Suprapubic skin (tissue), 4 donors: ENCODE measurements at regions not wholly inside any gene's neighbourhood (a gene's known extent, or its start where the extent isn't known, plus 50 kb on each side); places are given as distances from the start of the nearest gene placed in this dataset.
A peak's percentile ranks its signal among the peaks of the same experiment; 100 is the strongest.

Source experiments
- DNase-seq, 2 donors: peaks; one replicate each; pipeline ENCODE4 v3.0.0-alpha.2; 2019; ENCODE audit warnings: low spot score in 2 of 2
- H3K27ac ChIP-seq: fragments of 200-600 bp; sonication (generic); one replicate; pipeline ENCODE4 v1.5.1; 2019
- H3K27me3 ChIP-seq: fragments of 200-600 bp; sonication (generic); one replicate; pipeline ENCODE4 v1.5.1; 2019
- H3K36me3 ChIP-seq: fragments of 200-600 bp; sonication (generic); one replicate; pipeline ENCODE4 v1.5.1; 2019
- H3K4me1 ChIP-seq: fragments of 200-600 bp; sonication (generic); one replicate; pipeline ENCODE4 v1.5.1; 2019
- H3K4me3 ChIP-seq: fragments of 200-600 bp; sonication (generic); one replicate; pipeline ENCODE4 v1.5.1; 2019; ENCODE audit warnings: mild to moderate bottlenecking
- H3K9me3 ChIP-seq: fragments of 200-600 bp; sonication (generic); one replicate; pipeline ENCODE4 v1.5.1; 2019
- EP300 ChIP-seq: sonication (generic); formaldehyde crosslinking; IDR thresholded peaks from one replicate; pipeline ENCODE4 v1.6.1; 2017; ENCODE audit warnings: antibody characterized with exemption
- POLR2A ChIP-seq, 2 donors: fragments of 450-650 bp; IDR thresholded peaks; one replicate each; pipeline ENCODE4 v1.6.1; 2017; ENCODE audit warnings: antibody characterized with exemption in 2 of 2, mild to moderate bottlenecking in 2 of 2, moderate library complexity in 2 of 2
- POLR2AphosphoS5 ChIP-seq, 3 donors: sonication (generic); formaldehyde crosslinking; IDR thresholded peaks; one replicate each; pipeline ENCODE4 v1.6.1; 2017; ENCODE audit warnings: antibody characterized with exemption in 3 of 3
- WGBS: methylation state at CpG from one replicate; pipeline ENCODE4 v1.1.5; 2018; 5-methylcytosine and 5-hydroxymethylcytosine counted together
- TF ChIP-seq, protein P1 (sequence below), 2 donors: fragments of 200-600 bp in 1 of 2; fragments of 450-650 bp in 1 of 2; sonication (generic) in 1 of 2; IDR thresholded peaks; one replicate each; pipeline ENCODE4 v1.5.1; 2016 to 2019; ENCODE audit warnings: antibody characterized with exemption in 2 of 2, mild to moderate bottlenecking in 1 of 2, moderate library complexity in 1 of 2

DNA sequence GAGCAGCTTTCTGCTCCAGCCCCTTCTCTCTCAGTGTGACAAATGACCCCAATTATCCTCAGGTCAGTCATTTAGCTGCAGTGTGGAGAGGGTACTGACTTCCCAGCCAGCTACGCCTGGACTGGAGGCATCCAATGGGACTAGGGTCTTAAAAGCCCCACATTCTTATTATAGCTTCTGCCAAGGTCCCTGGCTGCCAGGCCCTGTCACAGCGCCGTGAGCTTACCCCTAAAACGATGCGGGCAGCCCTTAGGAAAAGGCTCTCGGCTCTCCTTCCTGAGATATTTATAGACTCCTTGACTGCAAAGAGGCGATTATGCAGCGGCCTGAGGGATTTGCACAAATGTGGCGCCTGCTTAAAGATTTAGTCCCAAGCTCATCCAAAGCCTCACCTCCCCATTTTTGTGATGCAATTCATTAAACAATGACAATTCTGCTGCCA lies 69.2 kb upstream of the EDAR start:
- no peak for TF ChIP-seq POLR2A (IDR thresholded peaks at IDR 0.05)
- no peak for TF ChIP-seq EP300
- TF ChIP-seq POLR2AphosphoS5 (IDR thresholded peaks at IDR 0.05): no peak
- TF ChIP-seq, protein P1, sequence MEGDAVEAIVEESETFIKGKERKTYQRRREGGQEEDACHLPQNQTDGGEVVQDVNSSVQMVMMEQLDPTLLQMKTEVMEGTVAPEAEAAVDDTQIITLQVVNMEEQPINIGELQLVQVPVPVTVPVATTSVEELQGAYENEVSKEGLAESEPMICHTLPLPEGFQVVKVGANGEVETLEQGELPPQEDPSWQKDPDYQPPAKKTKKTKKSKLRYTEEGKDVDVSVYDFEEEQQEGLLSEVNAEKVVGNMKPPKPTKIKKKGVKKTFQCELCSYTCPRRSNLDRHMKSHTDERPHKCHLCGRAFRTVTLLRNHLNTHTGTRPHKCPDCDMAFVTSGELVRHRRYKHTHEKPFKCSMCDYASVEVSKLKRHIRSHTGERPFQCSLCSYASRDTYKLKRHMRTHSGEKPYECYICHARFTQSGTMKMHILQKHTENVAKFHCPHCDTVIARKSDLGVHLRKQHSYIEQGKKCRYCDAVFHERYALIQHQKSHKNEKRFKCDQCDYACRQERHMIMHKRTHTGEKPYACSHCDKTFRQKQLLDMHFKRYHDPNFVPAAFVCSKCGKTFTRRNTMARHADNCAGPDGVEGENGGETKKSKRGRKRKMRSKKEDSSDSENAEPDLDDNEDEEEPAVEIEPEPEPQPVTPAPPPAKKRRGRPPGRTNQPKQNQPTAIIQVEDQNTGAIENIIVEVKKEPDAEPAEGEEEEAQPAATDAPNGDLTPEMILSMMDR (IDR thresholded peaks at IDR 0.05): no peak
- H3K9me3 ChIP-seq: no peaks in the 10 kb centered on the region
- peaks cover 3% of the 10 kb centered on the region for H3K4me1 ChIP-seq
- peaks cover 15% of the 10 kb centered on the region for H3K27me3 ChIP-seq
- no peaks in the 10 kb centered on the region for H3K36me3 ChIP-seq
- 49% methylated on average over 6 of the region's 9 CpGs for WGBS
- peak in 1 of 2 donors; percentile 52 for DNase-seq
- no peak overlapping the region for H3K27ac ChIP-seq
- no peak overlapping the region for H3K4me3 ChIP-seq

DNA sequence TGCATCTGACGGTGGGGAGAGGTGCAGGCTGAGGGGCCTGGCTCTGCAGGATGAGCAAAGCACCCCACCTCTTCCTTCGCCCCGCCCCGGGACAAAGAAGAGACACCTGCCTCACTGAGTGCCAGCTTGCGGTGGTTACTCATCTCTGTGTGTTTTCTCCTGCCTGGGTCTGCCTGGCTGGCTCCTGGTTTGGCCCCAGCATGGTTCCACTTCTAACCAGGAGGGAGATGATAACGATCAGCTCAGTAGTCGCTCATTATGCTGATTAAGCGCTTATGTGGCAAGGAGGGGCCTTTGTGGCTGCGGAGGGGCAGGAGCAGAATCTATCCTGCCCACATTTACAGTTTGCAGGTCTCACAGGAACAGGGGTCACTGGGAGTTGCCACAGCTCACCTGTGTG lies 68.7 kb upstream of the EDAR start:
- H3K9me3 ChIP-seq: no peaks in the 10 kb centered on the region
- peaks cover 10% of the 10 kb centered on the region for H3K27me3 ChIP-seq
- H3K4me3 ChIP-seq: no peak overlapping the region
- H3K27ac ChIP-seq: no peak overlapping the region
- H3K36me3 ChIP-seq: no peaks in the 10 kb centered on the region
- no peak for TF ChIP-seq POLR2AphosphoS5 (IDR thresholded peaks at IDR 0.05)
- no peak for TF ChIP-seq POLR2A (IDR thresholded peaks at IDR 0.05)
- TF ChIP-seq EP300: no peak
- TF ChIP-seq, protein P1 (IDR thresholded peaks at IDR 0.05): no peak
- 60% methylated on average over 7 of the region's 9 CpGs for WGBS
- H3K4me1 ChIP-seq: no peaks in the 10 kb centered on the region
- peak in 1 of 2 donors; percentile 63 for DNase-seq

DNA sequence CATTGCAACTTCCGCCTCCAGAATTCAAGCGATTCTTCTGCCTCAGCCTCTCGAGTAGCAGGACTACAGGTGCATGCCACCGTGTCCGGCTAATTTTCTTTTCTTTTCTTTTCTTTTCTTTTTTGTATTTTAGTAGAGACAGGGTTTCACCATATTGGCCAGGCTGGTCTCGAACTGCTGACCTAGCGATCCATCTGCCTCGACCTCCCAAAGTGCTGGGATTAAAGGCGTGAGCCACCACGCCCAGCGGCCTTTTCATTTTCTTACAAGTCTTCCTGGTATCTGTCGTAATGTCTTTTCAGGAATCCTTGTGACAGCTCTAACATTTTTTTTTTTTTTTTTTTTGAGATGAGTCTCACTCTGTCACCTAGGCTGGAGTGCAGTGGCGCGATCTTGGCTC lies 66.4 kb upstream of the EDAR start:
- WGBS: 87% methylated on average over 14 of the region's 14 CpGs
- DNase-seq: no peak
- H3K4me1 ChIP-seq: no peaks in the 10 kb centered on the region
- no peak overlapping the region for H3K4me3 ChIP-seq
- H3K36me3 ChIP-seq: no peaks in the 10 kb centered on the region
- H3K27me3 ChIP-seq: no peaks in the 10 kb centered on the region
- no peaks in the 10 kb centered on the region for H3K9me3 ChIP-seq
- H3K27ac ChIP-seq: no peak overlapping the region
- TF ChIP-seq, protein P1 (IDR thresholded peaks at IDR 0.05): no peak
- TF ChIP-seq POLR2AphosphoS5 (IDR thresholded peaks at IDR 0.05) (no peak), POLR2A (IDR thresholded peaks at IDR 0.05) (no peak), EP300 (no peak)

DNA sequence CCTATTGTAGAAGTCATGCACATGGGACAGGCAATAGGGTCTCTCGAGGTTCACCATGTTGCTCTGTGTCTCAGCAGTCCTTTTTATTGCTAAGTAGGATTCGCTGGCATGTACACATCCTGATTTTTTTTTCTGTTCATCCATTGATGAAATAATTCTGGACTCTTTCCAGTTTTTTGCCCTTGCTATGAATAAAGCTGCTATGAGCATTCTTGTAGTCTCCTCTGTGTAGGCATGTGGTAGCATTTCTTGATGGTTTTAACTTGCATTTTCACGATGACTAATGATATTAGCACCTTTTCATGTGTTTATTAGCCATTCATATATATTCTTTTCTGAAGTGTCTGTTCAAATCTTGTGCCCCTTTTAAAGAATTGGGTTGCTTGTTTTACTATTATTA lies 65.8 kb upstream of the EDAR start:
- Histone ChIP-seq H3K4me3 (no peak overlapping the region), H3K4me1 (no peaks in the 10 kb centered on the region), H3K27me3 (no peaks in the 10 kb centered on the region), H3K9me3 (no peaks in the 10 kb centered on the region), H3K36me3 (no peaks in the 10 kb centered on the region), H3K27ac (no peak overlapping the region)
- DNase-seq: no peak
- 41% methylated on average over 3 of the region's 3 CpGs for WGBS
- no peak for TF ChIP-seq POLR2A (IDR thresholded peaks at IDR 0.05)
- TF ChIP-seq POLR2AphosphoS5 (IDR thresholded peaks at IDR 0.05): no peak
- TF ChIP-seq, protein P1 (IDR thresholded peaks at IDR 0.05): no peak
- TF ChIP-seq EP300: no peak

DNA sequence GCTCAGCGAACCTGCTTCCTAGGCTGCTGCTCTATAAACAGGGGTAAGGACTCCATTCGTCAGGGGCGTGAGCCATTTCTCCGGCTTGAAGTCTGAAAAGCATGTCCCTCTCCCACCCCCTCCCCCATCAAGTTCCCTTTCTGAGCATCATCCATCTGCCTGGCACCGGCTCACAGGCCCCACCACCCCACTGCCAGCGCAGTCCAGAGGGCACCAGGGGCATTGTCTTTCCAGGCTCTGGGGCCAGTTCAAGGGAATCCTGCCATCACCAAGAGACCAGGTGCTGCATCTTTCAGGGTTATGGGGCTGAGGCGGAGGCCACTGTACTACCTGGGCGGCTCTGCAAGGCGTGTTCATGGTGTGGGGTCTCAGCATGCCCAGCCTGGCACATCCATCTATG lies 64.7 kb upstream of the EDAR start:
- no peaks in the 10 kb centered on the region for H3K4me1 ChIP-seq
- no peaks in the 10 kb centered on the region for H3K9me3 ChIP-seq
- WGBS: 74% methylated on average over 8 of the region's 9 CpGs

More for the DNA sequence above, 64.7 kb upstream of the EDAR start:
- no peak for TF ChIP-seq EP300
- no peak for TF ChIP-seq POLR2AphosphoS5 (IDR thresholded peaks at IDR 0.05)
- TF ChIP-seq POLR2A (IDR thresholded peaks at IDR 0.05): no peak
- TF ChIP-seq, protein P1 (IDR thresholded peaks at IDR 0.05): no peak
- H3K36me3 ChIP-seq: no peaks in the 10 kb centered on the region
- no peak overlapping the region for H3K27ac ChIP-seq
- H3K27me3 ChIP-seq: no peaks in the 10 kb centered on the region
- no peak overlapping the region for H3K4me3 ChIP-seq
- no peak for DNase-seq
